H1 (cell line): ENCODE measurements at regions not wholly inside any gene's neighbourhood (a gene's known extent, or its start where the extent isn't known, plus 50 kb on each side); places are given as distances from the start of the nearest gene placed in this dataset.

ENCODE experiments used
- CTCF ChIA-PET: fragments of 300-600 bp; sonication (Branson Sonifier 250); formaldehyde crosslinking; loops from one replicate; lab custom pipeline; 2021; ENCODE audit not compliant: partially characterized antibody; lab: Charles Lee
- POLR2A ChIA-PET: fragments of 300-600 bp; sonication (Branson Sonifier 250); formaldehyde crosslinking; loops from one replicate; lab custom pipeline; 2021; ENCODE audit warnings: inconsistent platforms; ENCODE audit not compliant: partially characterized antibody; lab: Charles Lee
- DNase-seq, 2 experiments: peaks; one replicate each; pipeline versions ENCODE4 v3.0.0 to v3.0.0-alpha.2; 2010 to 2022; ENCODE audit warnings: low spot score in 2 of 2, low read depth in 1 of 2, mixed read lengths in 1 of 2
- FAIRE-seq: peaks from 2 replicates; lab custom pipeline; 2011; peaks lifted over from hg19 to GRCh38; lab: Jason Lieb, UNC
- H2AFZ ChIP-seq: 2 replicates; pipeline ENCODE4 v1.8.1; 2012; ENCODE audit warnings: low read length, inconsistent platforms
- H2AK5ac ChIP-seq: 2 replicates; pipeline ENCODE4 v1.6.1; 2013; ENCODE audit warnings: low read depth, low read length
- H2BK120ac ChIP-seq: replicated peaks from 2 replicates; pipeline ENCODE3; 2013; ENCODE audit warnings: low read depth, low read length, inconsistent platforms
- H2BK12ac ChIP-seq: 2 replicates; pipeline ENCODE4 v1.6.1; 2013; ENCODE audit warnings: low read depth, low read length
- H2BK15ac ChIP-seq: 2 replicates; pipeline ENCODE4 v1.6.1; 2013; ENCODE audit warnings: low read length
- H2BK20ac ChIP-seq: 2 replicates; pipeline ENCODE4 v1.6.1; 2013; ENCODE audit warnings: low read length
- H2BK5ac ChIP-seq: 2 replicates; pipeline ENCODE4 v1.6.1; 2013; ENCODE audit warnings: low read depth, low read length
- H3K14ac ChIP-seq: 2 replicates; pipeline ENCODE4 v1.6.1; 2013; ENCODE audit warnings: inconsistent platforms; ENCODE audit not compliant: insufficient read length
- H3K18ac ChIP-seq: 2 replicates; pipeline ENCODE4 v1.6.1; 2013; ENCODE audit warnings: low read length; ENCODE audit errors: extremely low read depth
- H3K23ac ChIP-seq: 2 replicates; pipeline ENCODE4 v1.6.1; 2013; ENCODE audit warnings: inconsistent platforms; ENCODE audit not compliant: insufficient read length
- H3K23me2 ChIP-seq: 2 replicates; pipeline ENCODE4 v1.6.1; 2013; ENCODE audit warnings: low read depth, low read length
- H3K27ac ChIP-seq: 2 replicates; pipeline ENCODE4 v1.6.1; 2011; ENCODE audit warnings: low read depth, low read length, inconsistent platforms
- H3K27me3 ChIP-seq, 4 experiments: replicated peaks in 1 of 4; 1 replicate in 1 of 4; 2 replicates in 3 of 4; pipeline versions ENCODE4 v1.6.1 to v1.8.1; 2011 to 2013; ENCODE audit warnings: low read length in 3 of 4, mild to moderate bottlenecking in 3 of 4, inconsistent platforms in 2 of 4, mixed read lengths in 2 of 4, moderate library complexity in 1 of 4; ENCODE audit not compliant: control insufficient read depth in 3 of 4, insufficient read depth in 3 of 4; ENCODE audit errors: extremely low read depth in 1 of 4
- H3K36me3 ChIP-seq, 4 experiments: 2 replicates each; pipeline versions ENCODE4 v1.6.1 to v1.8.1; 2011 to 2013; ENCODE audit warnings: mild to moderate bottlenecking in 4 of 4, low read length in 3 of 4, moderate library complexity in 2 of 4, control low read depth in 1 of 4, inconsistent platforms in 1 of 4; ENCODE audit not compliant: insufficient read depth in 4 of 4, control insufficient read depth in 2 of 4
- H3K4ac ChIP-seq: replicated peaks from 2 replicates; pipeline ENCODE3; 2013; ENCODE audit warnings: low read length, low read depth, mixed read lengths, inconsistent platforms; ENCODE audit not compliant: insufficient read length
- H3K4me1 ChIP-seq, 4 experiments: replicated peaks in 1 of 4; 1 replicate in 1 of 4; 2 replicates in 3 of 4; pipeline versions ENCODE4 v1.6.1 to v1.8.1; 2011 to 2013; ENCODE audit warnings: low read length in 3 of 4, inconsistent platforms in 2 of 4, mixed read lengths in 1 of 4; ENCODE audit not compliant: insufficient read depth in 4 of 4, control insufficient read depth in 3 of 4
- H3K4me2 ChIP-seq, 2 experiments: 2 replicates each; pipeline versions ENCODE4 v1.6.1 to v1.8.1; 2011 to 2013; ENCODE audit warnings: low read depth in 2 of 2, low read length in 2 of 2, control low read depth in 1 of 2, inconsistent platforms in 1 of 2, mild to moderate bottlenecking in 1 of 2; ENCODE audit not compliant: insufficient read depth in 1 of 2
- H3K4me3 ChIP-seq, 4 experiments: fragments of 200-600, 300-600 bp in 1 of 4; sonication (generic), shearing (Covaris generic), sonication (Bioruptor Twin) in 1 of 4; 2 replicates each; pipeline versions ENCODE4 v1.5.1 to v1.8.1; 2011 to 2016; ENCODE audit warnings: low read length in 4 of 4, low read depth in 3 of 4, control low read depth in 2 of 4, inconsistent platforms in 2 of 4, mild to moderate bottlenecking in 2 of 4, mixed read lengths in 1 of 4, moderate library complexity in 1 of 4; ENCODE audit not compliant: insufficient read depth in 2 of 4; ENCODE audit errors: extremely low read depth in 1 of 4
- H3K56ac ChIP-seq: replicated peaks from 2 replicates; pipeline ENCODE3; 2013; ENCODE audit warnings: low read depth, mild to moderate bottlenecking, mixed read lengths, low read length, inconsistent platforms; ENCODE audit not compliant: insufficient read length
- H3K79me1 ChIP-seq: 2 replicates; pipeline ENCODE4 v1.6.1; 2013; ENCODE audit warnings: low read depth, low read length, control low read depth
- H3K79me2 ChIP-seq, 2 experiments: 2 replicates each; pipeline versions ENCODE4 v1.6.1 to v1.8.1; 2012 to 2013; ENCODE audit warnings: low read length in 2 of 2, mild to moderate bottlenecking in 2 of 2, inconsistent platforms in 1 of 2; ENCODE audit not compliant: insufficient read depth in 2 of 2, control insufficient read depth in 1 of 2
- H3K9ac ChIP-seq, 4 experiments: replicated peaks in 1 of 4; 1 replicate in 1 of 4; 2 replicates in 3 of 4; pipeline versions ENCODE4 v1.6.1 to v1.8.1; 2011 to 2013; ENCODE audit warnings: low read depth in 3 of 4, low read length in 3 of 4, control low read depth in 2 of 4, mild to moderate bottlenecking in 2 of 4, moderate library complexity in 2 of 4, inconsistent platforms in 1 of 4; ENCODE audit errors: extremely low read depth in 1 of 4
- H3K9me3 ChIP-seq, 2 experiments: 2 replicates each; pipeline versions ENCODE4 v1.6.1 to v1.8.1; 2012 to 2013; ENCODE audit warnings: mild to moderate bottlenecking in 2 of 2, moderate library complexity in 2 of 2, control low read depth in 1 of 2, inconsistent platforms in 1 of 2, low read depth in 1 of 2, low read length in 1 of 2, mixed read lengths in 1 of 2; ENCODE audit not compliant: insufficient read depth in 2 of 2
- H4K20me1 ChIP-seq, 2 experiments: replicated peaks in 1 of 2; 2 replicates each; pipeline versions ENCODE3 to v1.8.1; 2011 to 2013; ENCODE audit warnings: inconsistent platforms in 2 of 2, low read length in 2 of 2, mild to moderate bottlenecking in 1 of 2; ENCODE audit not compliant: insufficient read depth in 2 of 2, control insufficient read depth in 1 of 2
- H4K5ac ChIP-seq: 2 replicates; pipeline ENCODE4 v1.6.1; 2013; ENCODE audit warnings: low read length, low read depth, mixed read lengths, inconsistent platforms; ENCODE audit not compliant: insufficient read length
- H4K8ac ChIP-seq: 2 replicates; pipeline ENCODE4 v1.8.0; 2013; ENCODE audit warnings: mild to moderate bottlenecking, moderate library complexity, low read length, inconsistent platforms; ENCODE audit not compliant: insufficient read depth; ENCODE audit errors: extremely low read depth
- H4K91ac ChIP-seq: replicated peaks from 2 replicates; pipeline ENCODE3; 2013; ENCODE audit warnings: low read length, mixed read lengths, inconsistent platforms; ENCODE audit not compliant: insufficient read length
- GTF2F1 ChIP-seq: IDR thresholded peaks from 2 replicates; pipeline ENCODE4 v1.6.1; 2012; ENCODE audit warnings: low read depth, low read length, improper control_type of control experiment, borderline replicate concordance
- TEAD4 ChIP-seq: IDR thresholded peaks from 2 replicates; pipeline ENCODE4 v1.6.1; 2012; ENCODE audit warnings: low read depth, low read length, inconsistent platforms, mixed read lengths
- YY1 ChIP-seq: IDR thresholded peaks from 2 replicates; pipeline ENCODE4 v1.6.1; 2011; ENCODE audit warnings: low read depth, mild to moderate bottlenecking, low read length
- WGBS, 2 experiments: shearing (Covaris generic) in 1 of 2; methylation state at CpG; one replicate each; pipeline versions ENCODE4 v1.1.6 to v1.1.7; 2013 to 2015; ENCODE audit warnings: low lambda C conversion rate in 2 of 2, mixed read lengths in 2 of 2, inconsistent platforms in 1 of 2, low coverage in 1 of 2, missing lambda C conversion rate in 1 of 2; ENCODE audit not compliant: insufficient replicate concordance in 2 of 2, insufficient coverage in 1 of 2, insufficient read length in 1 of 2; ENCODE audit errors: extremely low coverage in 1 of 2, missing lambda C conversion rate in 1 of 2; 5-methylcytosine and 5-hydroxymethylcytosine counted together

DNA sequence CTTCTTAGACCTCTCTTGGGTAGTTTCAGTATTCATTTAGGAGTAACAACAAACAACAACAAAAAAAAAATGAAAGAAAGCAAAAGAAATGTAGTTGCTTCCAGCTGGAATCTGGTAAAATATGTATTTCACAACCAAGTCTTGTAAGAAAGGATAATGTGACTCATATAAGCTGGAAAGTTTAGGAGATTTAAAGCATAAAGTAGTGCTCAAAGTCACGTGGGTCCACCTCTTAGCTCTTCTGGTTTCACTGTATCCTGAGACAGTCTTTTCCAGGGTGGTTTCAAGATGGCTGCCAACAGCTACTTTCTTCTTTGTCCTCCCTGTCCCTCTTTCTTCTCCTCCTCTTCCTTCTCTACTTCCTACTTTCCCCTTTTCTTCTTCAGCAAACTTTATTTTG, 69.5 kb upstream of the CDK13 start:
- H3K79me2 ChIP-seq, result no peaks in the 10 kb centered on the region
- no peak overlapping the region for H4K8ac ChIP-seq
- TF ChIP-seq TEAD4 (no peak), YY1 (peak; percentile 73; the same call in 1 of the 2 replicates), GTF2F1 (no peak)
- no peaks in the 10 kb centered on the region for H3K79me1 ChIP-seq
- H2BK20ac ChIP-seq, result no peak overlapping the region
- H3K23ac ChIP-seq, result no peak overlapping the region
- no peaks in the 10 kb centered on the region for H3K9me3 ChIP-seq
- H4K91ac ChIP-seq, result no peak overlapping the region
- H3K56ac ChIP-seq, result no peak overlapping the region
- no peak overlapping the region for H2AK5ac ChIP-seq
- 75% methylated on average over 1 of the region's 1 CpG; no CpG with 5 or more reads in 1 of the 2 experiments for WGBS, 2 experiments
- no peak overlapping the region for H3K4me3 ChIP-seq
- no peak for FAIRE-seq
- no peak overlapping the region for H2BK5ac ChIP-seq
- no peak overlapping the region for H2BK15ac ChIP-seq
- H3K27ac ChIP-seq, result no peak overlapping the region
- peak overlapping the region in 1 of 4 experiments; percentile 49; a peak in 1 of 7 replicates for H3K9ac ChIP-seq
- H2BK12ac ChIP-seq, result no peak overlapping the region
- no peak overlapping the region for H3K18ac ChIP-seq
- peaks cover 0 to 11% (median 5%) of the 10 kb centered on the region in 4 experiments; a peak in 4 of 7 replicates for H3K4me1 ChIP-seq
- no peak overlapping the region for H3K4ac ChIP-seq
- H4K20me1 ChIP-seq, result no peaks in the 10 kb centered on the region
- H3K23me2 ChIP-seq, result no peaks in the 10 kb centered on the region
- H3K36me3 ChIP-seq, result no peaks in the 10 kb centered on the region
- no peak overlapping the region for H4K5ac ChIP-seq
- no peak overlapping the region for H3K4me2 ChIP-seq
- no peak overlapping the region for H3K14ac ChIP-seq
- H2AFZ ChIP-seq, result peak overlapping the region; percentile 93
- no peak overlapping the region for H2BK120ac ChIP-seq
- ChIA-PET CTCF (interaction anchor here (1.7 to 8.4 kb wide), 2 partner anchors 16 to 17 kb away, joined by 4 to 68 read pairs; no protein-coding TSS in a partner anchor), POLR2A (no interaction called here)
- DNase-seq, result no peak
- H3K27me3 ChIP-seq, result no peaks in the 10 kb centered on the region
